MM.1S (cell line): ENCODE measurements at regions not wholly inside any gene's neighbourhood (a gene's known extent, or its start where the extent isn't known, plus 50 kb on each side); places are given as distances from the start of the nearest gene placed in this dataset.

Source experiments
- CTCF ChIP-seq: fragments of 300-600 bp; sonication (generic); IDR thresholded peaks from 2 replicates; pipeline ENCODE4 v1.5.1; 2016; ENCODE audit warnings: antibody characterized with exemption, low read length, mixed read lengths
- EZH2phosphoT487 ChIP-seq: fragments of 300-600 bp; sonication (generic); IDR thresholded peaks from 2 replicates; pipeline ENCODE4 v1.6.1; 2018; ENCODE audit warnings: antibody characterized with exemption, low read length

GRCh38 chr18:67581178-67581577 lies 64.7 kb upstream of the DSEL start:
- TF ChIP-seq CTCF (no peak), EZH2phosphoT487 (no peak)
